ENCODE measurements at regions not wholly inside any gene's neighbourhood (a gene's known extent, or its start where the extent isn't known, plus 50 kb on each side); places are given as distances from the start of the nearest gene placed in this dataset.

- no peak for DNase-seq
These were observed 173.7 kb downstream of the NR4A2 start for GRCh38 chr2:156158808-156159207.

GRCh38 chr2:156157670-156158069, 174.9 kb downstream of the NR4A2 start:
- peak; percentile 48 for DNase-seq

GRCh38 chr2:156156580-156156979, 175.9 kb downstream of the NR4A2 start:
- no peak for DNase-seq

GRCh38 chr2:156155319-156155718, 177.2 kb downstream of the NR4A2 start:
- DNase-seq = no peak

- DNase-seq = no peak
These were observed 181.2 kb downstream of the NR4A2 start for GRCh38 chr2:156151351-156151750.

- no peak for DNase-seq
These were observed 184.8 kb downstream of the NR4A2 start for GRCh38 chr2:156147594-156148330.

- no peak for DNase-seq
These were observed 186.5 kb downstream of the NR4A2 start for GRCh38 chr2:156145976-156146375.

GRCh38 chr2:156145469-156145868, 187.1 kb downstream of the NR4A2 start:
- no peak for DNase-seq

- DNase-seq = no peak
These were observed 196.0 kb downstream of the NR4A2 start for GRCh38 chr2:156136566-156136965.

- no peak for DNase-seq
These were observed 197.6 kb downstream of the NR4A2 start for GRCh38 chr2:156134887-156135286.

GRCh38 chr2:156132941-156133340, 199.6 kb downstream of the NR4A2 start:
- DNase-seq = no peak

- DNase-seq = no peak
These were observed 200.4 kb downstream of the NR4A2 start for GRCh38 chr2:156132130-156132529.

- DNase-seq = no peak
These were observed 203.3 kb downstream of the NR4A2 start for GRCh38 chr2:156129227-156129626.

GRCh38 chr2:156125018-156125417, 207.5 kb downstream of the NR4A2 start:
- DNase-seq = no peak

- no peak for DNase-seq
These were observed 208.1 kb downstream of the NR4A2 start for GRCh38 chr2:156124458-156124857.

- no peak for DNase-seq
These were observed 213.6 kb downstream of the NR4A2 start for GRCh38 chr2:156118753-156119416.

- no peak for DNase-seq
These were observed 216.4 kb downstream of the NR4A2 start for GRCh38 chr2:156116113-156116512.

- no peak for DNase-seq
These were observed 217.2 kb downstream of the NR4A2 start for GRCh38 chr2:156115338-156115737.

- no peak for DNase-seq
These were observed 220.2 kb downstream of the NR4A2 start for GRCh38 chr2:156112323-156112722.

- DNase-seq = no peak
These were observed 221.6 kb downstream of the NR4A2 start for GRCh38 chr2:156110890-156111289.

GRCh38 chr2:156099382-156099781, 233.1 kb downstream of the NR4A2 start:
- DNase-seq = no peak

- no peak for DNase-seq
These were observed 234.0 kb downstream of the NR4A2 start for GRCh38 chr2:156098506-156098905.

- DNase-seq = no peak
These were observed 243.9 kb downstream of the NR4A2 start for GRCh38 chr2:156088587-156088986.

- no peak for DNase-seq
These were observed 244.6 kb downstream of the NR4A2 start for GRCh38 chr2:156087875-156088274.
